ENCODE measurements at regions not wholly inside any gene's neighbourhood (a gene's known extent, or its start where the extent isn't known, plus 50 kb on each side); places are given as distances from the start of the nearest gene placed in this dataset.
"Not testable (repeated sequence)": the region's sequence is repeated elsewhere in the genome, so short reads cannot be mapped to it uniquely, and the experiment has no call there.

DNA sequence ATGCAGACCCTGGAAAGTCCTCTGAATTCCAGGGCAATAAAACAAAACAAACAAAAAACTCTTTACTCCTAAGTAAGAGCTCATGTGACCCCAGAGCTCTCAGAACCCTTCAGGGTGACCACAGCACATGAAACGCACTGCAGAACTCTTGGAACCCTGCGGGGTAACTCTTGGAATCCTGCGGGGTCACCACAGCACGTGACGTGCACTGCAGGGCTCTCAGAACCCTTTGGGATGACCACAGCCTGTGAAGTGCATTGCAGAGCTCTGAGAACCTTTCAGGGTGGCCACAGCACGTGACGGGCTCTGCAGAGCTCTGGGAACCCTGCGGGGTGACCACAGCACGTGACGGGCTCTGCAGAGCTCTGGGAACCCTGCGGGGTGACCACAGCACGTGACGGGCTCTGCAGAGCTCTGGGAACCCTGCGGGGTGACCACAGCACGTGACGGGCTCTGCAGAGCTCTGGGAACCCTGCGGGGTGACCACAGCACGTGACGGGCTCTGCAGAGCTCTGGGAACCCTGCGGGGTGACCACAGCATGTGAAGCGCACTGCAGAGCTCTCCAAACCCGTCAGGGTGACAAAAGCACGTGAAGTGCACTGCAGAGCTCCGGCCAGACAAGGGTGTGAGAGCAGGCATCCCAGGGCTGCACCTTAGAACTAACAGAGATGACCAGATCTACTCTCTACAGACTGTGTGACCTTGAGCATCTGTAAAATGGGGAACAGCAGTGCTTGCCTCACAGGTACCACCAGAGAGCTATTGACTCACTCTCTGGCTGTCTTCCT, 110.1 kb downstream of the ADRA2C start:
- DNase-seq (ENCODE audit: extremely low read depth, low read depth), result not testable (repeated sequence)

DNA sequence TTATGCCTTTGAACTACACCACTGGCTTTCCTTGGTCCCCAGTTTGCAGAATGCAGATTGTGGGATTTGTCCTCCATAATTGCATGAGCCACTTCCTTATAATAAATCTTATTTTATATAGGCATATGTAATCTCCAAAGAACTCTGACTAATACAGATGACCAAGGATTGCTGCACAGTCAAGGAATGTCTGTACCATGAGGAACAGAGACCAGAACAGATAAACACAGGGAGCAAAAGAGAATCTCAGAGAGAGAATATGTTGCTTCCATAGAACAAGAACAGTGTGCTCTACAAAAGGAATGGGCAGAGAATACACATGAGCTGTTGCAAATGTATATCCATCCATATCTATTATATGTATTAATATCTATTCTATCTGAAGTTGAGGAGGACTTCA, 111.1 kb downstream of the ADRA2C start:
- no peak for DNase-seq (ENCODE audit: extremely low read depth, low read depth)

DNA sequence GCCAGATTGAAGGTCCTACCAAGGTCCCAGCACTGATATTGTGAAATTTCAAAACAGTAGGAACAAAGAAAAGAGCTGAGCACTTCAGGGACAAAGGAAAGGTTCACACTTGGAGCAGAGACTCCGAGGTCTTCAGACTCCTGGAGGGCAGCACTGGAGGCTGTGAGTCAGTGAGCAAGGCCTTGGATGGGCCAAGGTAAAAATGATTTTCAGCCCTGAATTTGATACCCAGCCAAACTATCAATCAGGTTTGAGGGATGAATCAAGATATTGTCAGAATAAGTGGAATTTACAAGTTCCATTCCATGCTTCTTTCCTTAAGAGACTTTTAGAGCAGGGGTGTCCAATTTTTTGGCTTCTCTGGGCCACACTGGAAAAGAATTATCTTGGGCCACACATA, 111.7 kb downstream of the ADRA2C start:
- DNase-seq (ENCODE audit: extremely low read depth, low read depth), result no peak

DNA sequence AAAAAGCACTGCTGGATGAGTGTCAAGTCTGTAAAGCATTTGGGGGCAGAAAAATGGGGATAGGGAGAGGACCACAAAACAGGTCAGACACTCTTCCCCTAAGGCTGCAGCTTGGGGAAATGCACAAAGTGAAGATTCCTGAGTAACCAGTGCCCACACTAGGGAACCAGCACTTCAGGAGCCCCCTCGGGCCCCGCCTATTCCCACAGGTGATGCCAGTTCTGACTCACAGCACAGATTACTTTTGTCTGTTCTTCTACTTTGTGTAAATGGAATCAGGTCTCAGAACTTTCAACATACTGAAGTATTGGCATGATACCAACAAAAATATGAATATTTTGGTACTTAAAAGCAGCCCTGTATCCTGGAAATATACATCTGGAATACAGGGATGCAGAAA, 112.5 kb downstream of the ADRA2C start:
- DNase-seq (ENCODE audit: extremely low read depth, low read depth), result no peak

DNA sequence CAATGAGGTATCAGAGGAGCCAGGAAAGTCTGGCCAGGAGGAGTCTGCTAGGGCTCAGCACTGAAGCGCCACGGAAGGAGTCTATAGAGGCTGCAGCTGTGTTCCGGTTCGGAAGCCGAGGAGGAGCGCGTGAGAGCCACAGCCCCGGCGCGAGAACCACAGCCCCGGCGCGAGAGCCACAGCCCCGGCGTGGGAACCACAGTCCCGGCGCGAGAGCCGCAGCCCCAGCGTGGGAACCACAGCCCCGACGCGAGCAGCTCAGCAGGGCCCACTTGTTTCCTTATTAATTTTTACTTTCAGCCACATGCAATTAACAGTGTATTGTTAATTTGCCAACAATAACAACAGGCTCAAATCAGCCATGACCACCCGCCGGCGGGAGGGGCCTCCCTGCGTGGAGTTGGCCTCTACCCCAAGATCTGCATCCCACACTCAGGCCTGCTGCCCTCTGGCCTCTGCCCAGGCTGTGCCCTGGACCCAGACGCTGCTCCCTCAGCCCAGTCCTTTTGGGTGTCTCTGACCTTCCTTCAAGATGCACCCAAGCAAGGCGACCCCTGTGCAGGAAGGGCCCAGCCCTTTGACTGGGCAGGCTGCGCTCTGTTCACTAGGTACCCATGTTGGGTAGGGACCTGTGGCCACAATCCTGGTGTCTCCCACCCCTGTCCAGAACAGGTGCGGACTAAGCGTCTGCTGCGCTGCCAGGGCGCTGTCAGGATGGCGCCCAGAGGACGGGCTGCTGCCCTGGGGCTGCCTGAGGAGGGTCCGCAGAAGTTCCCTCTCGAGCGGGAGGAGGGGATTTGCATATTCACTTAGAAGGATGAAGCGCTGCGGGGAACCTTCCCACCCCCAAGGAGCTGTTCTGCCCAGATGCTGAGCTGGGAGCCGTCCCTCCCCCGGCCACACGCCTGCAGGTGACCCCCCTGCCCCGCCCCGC, 113.8 kb downstream of the ADRA2C start:
- no peak for DNase-seq (ENCODE audit: extremely low read depth, low read depth)

DNA sequence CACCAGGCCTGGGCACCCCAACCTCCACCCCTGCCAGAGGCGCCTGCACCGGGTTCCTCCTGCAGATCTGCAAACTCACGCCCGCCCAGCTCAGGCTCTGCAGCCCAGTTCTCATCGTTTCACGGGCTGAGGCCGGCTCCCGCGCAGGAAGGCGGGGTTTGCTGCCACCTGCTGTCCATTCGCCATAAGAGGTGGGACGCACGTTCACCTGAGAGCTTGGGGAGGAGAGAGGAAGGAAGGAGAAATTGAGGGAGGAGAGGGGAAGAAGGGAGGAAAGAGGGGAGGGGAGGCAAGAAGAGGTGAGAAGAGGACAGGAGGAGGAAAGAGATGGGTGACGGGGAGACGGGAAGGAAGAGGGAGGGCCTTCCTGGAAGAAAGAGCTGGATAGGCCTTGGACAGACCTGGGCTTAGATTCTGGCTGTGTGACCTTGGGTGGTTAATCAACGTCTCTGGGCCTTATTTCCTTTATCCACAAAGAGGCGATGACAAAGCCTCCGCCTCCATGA, 114.5 kb downstream of the ADRA2C start:
- DNase-seq (ENCODE audit: extremely low read depth, low read depth), result peak; percentile 37

DNA sequence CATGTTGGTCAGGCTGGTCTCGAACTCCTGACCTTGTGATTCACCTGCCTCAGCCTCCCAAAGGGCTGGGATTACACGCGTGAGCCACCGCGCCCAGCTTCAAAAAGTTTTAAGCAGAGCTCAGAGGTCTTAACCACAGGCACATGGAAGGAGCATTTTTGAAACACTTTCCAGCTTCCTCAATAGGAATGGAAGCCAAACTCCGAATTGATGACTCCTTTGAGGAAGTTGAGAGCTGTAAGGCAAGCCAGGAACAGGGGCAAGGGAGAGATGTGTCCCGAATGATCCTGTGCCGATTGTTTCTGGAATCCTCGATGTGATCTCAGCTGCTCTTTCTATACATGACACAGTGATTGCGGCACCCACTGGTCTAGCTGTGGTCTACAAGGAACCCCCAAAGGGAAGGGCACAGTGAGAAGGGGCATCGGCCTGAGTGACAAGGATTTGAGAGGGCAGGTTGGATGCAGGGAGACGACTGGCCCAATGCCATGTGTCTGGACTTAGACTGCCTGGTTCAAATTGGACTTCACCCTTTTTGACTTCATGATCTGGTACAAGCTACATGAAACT, 116.2 kb downstream of the ADRA2C start:
- DNase-seq (ENCODE audit: extremely low read depth, low read depth), result not testable (repeated sequence)

DNA sequence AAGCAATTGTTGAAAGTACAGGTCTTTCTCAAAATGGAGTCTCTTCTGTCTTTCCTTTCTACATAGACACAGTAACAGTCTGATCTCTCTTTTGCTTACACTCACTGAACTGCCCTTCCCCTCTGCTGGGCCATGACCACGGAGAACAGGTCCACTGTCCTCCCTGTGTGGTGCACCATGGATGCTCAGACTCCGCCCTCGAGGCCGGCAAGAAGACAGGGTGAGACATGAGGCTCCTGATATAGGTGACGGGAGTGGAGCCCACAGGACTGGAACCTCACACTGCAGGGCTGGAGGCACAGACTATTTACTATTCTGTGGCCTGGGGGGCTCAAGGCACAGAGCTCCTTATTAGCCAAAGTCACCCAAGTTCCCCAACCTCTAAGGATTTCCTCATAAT, 118.1 kb downstream of the ADRA2C start:
- not testable (repeated sequence) for DNase-seq (ENCODE audit: extremely low read depth, low read depth)

DNA sequence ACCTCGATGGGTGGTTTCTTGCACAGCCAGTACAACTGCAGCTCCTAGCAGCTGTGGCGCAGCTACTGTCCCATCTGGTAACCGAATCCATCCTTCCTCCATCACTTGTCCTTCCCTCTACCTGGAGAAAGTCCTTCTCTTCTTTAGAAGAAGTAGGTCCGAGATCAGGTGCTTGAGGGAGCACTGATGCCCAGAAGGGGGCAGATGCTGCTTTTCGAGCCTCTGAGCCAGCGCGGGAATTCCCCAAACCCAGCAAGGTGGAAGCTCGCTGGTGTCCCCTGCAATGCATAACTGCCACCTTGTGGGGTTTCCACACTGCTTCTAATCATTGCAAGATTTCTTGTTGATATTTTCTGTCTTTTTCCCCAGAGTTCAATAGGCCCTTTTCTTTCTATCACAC, 127.4 kb downstream of the ADRA2C start:
- DNase-seq (ENCODE audit: extremely low read depth, low read depth), result not testable (repeated sequence)

DNA sequence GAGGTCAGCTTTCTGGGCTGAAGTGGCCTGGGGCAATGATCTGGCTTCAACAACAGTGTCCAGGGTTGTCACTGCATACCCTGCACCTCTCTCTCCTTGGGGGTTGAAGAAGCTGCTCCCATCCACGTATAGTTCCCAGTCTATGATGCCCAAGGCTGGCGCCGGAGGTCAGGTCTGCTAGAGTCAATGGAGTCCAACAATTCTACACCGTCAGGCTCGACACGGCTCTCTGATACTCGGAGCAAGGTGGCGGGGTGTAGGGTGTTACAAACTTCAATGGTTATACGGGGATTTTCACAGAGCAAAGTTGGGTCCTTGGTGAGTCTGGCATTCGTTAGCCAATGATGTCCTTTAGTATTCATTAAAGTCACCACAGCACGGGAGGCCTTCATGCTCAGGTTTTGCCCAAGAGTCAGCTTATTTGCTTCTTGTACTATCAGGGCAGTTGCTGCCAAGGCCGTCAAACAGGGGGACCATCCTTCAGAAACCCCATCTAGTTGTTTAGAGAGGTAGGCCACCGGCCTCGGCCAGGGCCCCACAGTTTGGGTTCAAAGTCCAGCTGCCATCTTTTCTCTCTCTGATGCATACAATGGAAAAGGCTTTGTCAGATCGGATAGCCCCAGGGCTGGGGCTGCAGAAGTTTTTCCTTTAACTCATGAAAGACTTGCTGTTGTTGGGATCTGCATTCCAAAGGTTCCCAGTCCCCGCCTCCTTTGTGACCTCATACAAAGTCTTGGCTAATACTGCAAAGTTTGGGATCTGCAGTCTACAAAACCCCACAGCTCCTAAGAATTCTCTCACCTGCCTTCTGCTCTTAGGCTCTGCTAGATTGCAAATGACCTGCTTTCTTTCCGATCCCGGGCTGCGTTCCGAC, 128.1 kb downstream of the ADRA2C start:
- DNase-seq (ENCODE audit: extremely low read depth, low read depth), result not testable (repeated sequence)

DNA sequence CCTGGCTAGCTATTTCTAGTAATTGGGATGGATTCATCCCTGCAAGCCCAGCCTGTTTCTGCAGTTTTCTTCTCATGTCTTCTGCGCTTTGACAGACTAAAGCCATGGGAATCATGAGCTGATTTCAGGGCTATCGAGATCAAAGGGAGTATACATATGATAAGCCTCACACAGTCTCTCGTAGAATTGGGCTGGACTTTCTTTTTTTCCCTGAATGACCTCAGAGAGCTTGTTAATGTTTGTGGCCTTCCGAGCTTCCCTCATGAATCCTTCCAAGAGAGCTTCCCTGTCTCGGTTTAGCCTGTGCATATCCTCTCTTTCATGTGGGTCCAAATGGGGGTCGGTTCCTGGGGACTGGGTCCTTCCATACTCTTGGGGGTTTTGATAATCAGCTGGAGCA, 130.3 kb downstream of the ADRA2C start:
- no peak for DNase-seq (ENCODE audit: extremely low read depth, low read depth)

DNA sequence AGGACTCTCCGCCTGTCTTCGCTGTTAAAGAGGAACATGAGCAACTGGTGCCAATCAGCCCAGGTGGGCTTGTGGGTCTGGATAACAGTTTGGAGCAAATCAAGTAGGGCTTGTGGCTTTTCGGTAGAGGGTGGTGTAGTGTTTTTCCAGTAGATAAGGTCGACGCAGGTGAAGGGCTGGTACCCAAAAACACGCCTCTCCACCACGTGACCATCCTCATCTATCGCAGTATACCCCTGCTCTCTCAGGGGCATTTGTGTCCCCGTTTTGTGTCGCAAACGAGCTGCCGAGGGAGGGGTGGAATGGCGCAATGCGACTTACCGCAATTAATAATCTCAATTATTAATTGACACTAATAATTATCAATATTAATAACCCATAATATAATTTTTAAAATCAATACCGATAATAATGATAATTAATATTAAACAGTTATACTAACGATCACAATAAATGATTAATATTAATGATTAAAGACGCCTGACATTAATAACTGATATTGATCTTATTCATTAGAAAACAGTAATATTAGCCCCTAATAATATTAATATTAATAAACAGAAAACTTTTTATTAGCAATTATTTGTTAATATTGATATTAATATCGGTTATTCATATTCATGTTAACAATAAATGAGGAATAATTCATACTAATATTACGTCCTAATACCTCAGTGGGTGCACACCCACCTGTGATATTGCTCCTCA, 130.8 kb downstream of the ADRA2C start:
- DNase-seq (ENCODE audit: extremely low read depth, low read depth), result not testable (repeated sequence)

DNA sequence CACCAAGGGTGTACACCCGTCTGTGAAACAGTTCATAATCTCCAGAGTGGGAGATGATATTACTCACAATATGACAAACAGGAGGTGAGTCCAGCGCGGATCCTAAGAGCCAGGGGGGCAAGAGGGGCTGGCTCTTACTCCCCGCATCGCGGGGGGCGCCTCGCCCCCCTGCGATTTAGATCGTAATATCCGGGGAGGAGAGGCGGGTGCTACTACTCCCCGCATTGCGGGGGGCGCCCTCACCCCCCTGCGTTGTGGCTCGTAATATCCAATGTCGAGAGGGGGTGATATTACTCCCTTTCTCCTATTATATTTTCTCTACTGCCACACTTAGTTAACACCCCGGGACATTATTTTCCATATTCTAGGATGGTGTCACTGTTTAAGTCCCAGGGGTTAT, 131.9 kb downstream of the ADRA2C start:
- no peak for DNase-seq (ENCODE audit: extremely low read depth, low read depth)

DNA sequence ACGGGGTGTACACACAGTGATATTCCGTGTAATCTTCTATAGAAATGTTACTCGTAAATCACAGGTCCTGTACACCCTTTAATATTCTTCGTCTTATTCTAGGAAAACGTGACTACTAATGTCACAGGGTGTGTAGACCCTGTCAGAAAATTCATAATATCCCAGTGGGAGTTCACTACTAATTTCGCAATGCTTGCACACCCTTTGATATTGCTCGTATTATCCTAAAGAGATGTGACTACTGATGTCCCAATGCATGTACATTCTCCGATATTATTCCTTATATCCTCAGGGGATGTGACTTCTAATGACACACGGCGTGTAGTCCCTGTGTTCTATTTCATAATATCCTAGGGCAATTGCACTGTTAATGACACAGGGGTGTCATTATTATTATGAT, 132.7 kb downstream of the ADRA2C start:
- DNase-seq (ENCODE audit: extremely low read depth, low read depth), result not testable (repeated sequence)

DNA sequence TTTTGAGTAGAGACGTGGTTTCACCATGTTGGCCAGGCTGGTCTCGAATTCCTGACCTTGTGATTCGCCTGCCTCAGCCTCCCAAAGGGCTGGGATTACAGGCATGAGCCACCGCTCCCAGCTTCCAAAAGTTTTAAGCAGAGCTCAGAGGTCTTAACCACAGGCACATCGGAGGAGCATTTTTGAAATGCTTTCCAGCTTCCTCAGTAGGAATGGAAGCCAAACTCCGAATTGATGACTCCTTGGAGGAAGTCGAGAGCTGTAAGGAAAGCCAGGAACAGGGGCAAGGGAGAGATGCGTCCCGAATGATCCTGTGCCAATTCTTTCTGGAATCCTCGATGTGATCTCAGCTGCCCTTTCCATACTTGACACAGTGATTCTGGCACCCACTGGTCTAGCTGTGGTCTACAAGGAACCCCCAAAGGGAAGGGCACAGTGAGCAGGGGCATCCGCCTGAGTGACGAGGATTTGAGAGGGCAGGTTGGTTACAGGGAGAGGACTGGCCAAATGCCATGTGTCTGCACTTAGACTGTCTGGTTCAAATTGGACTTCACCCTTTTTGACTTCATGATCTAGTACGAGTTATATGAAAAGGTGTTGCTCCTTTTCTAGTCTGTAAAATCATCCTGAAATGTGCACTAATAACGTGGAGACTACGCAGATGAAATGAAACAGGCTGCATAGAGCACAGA, 138.2 kb downstream of the ADRA2C start:
- DNase-seq (ENCODE audit: extremely low read depth, low read depth), result not testable (repeated sequence)

DNA sequence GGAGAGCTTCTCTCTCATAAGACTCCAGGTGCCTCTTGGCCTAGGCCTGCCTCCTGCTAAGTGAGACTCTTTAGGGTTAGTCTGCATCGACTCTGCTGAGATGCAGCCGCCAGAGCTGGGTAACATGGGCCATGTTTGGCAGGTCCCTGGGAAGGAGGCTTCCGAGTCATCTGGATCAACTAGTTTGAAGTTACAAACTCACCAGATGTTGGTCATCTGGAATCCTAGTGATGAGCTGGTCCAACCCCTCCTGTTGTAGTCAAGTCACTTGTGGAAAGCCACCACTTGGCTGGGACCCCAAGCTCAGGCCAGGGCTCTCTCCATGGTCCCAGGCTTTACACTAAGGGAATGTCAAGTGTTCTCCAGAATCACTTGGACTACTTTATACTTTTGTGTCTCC, 143.4 kb downstream of the ADRA2C start:
- DNase-seq (ENCODE audit: extremely low read depth, low read depth), result not testable (repeated sequence)

DNA sequence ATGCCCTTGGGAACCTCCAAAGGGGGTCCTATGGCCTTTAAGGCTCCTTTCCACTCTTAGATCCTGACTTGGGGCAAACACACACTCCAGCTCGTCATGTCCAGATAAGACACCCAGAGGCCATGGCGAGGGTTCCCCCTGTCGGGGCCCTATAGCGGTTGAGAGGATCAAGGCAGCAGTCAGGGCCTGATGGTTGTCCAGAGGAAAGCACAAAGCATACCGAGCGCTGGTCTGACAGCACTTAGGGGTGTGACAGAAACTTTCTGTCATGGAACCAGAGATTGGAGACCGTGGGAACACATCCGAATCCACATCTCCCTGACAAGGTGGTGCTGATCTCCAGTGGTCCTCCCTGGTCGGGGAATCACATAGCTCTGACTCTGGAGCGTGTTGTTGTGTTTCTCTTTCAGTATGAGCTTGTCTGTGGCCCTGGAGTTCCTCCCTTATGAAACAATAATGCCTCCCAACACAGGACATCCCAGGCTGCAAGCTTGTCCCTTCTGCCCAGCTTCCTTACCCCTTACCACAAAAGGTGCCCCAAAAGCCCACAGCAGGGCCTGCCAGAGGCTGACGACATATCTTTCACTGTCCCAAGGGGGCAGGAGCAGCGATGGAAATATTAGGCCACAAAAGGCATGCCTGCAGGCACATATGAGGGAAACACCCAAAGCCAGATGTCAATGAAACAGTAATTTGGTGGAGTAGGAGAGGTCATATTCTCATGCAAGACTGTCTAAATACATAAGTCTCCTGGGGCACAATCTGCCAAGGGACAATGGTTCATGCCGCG, 144.2 kb downstream of the ADRA2C start:
- not testable (repeated sequence) for DNase-seq (ENCODE audit: extremely low read depth, low read depth)

DNA sequence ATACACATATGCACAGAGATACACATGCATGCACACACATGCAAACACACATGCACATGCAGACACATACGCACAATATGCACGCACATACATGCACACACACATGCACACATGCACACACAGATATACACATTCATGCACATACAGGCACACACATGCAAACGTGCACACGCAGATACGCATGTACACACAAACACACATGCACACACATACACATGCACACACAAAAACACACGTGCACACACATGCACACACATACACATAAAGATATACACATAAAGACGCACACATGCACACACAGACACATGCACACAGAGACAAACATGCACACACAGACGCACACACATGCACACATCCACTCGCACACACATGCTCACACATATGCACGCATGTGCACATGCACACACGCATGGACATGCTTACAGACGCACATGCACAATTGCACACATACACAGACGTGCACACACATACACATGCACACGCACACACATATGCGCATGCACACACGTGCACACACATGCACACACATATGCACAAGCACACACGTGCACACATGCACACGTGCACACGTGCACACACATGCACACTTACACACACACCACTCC, 145.2 kb downstream of the ADRA2C start:
- DNase-seq (ENCODE audit: extremely low read depth, low read depth), result no peak

Data from NCI-H460 (cell line).